HCT116 (cell line): ENCODE measurements at regions not wholly inside any gene's neighbourhood (a gene's known extent, or its start where the extent isn't known, plus 50 kb on each side); places are given as distances from the start of the nearest gene placed in this dataset.

Source experiments
- CEBPB ChIP-seq: IDR thresholded peaks from 2 replicates; pipeline ENCODE4 v1.6.1; 2012; ENCODE audit warnings: low read depth
- EZH2 ChIP-seq: fragments of 200-600 bp; sonication (generic); IDR thresholded peaks from 2 replicates; pipeline ENCODE4 v1.6.1; 2017; ENCODE audit warnings: antibody characterized with exemption, mixed run types
- EZH2phosphoT487 ChIP-seq: fragments of 200-600 bp; IDR thresholded peaks from 2 replicates; pipeline ENCODE4 v1.6.1; 2018; ENCODE audit warnings: antibody characterized with exemption, borderline replicate concordance
- MAX ChIP-seq: IDR thresholded peaks from 2 replicates; pipeline ENCODE4 v1.6.1; 2012
- POLR2A ChIP-seq: IDR thresholded peaks from 2 replicates; pipeline ENCODE4 v1.7.0; 2011; ENCODE audit warnings: borderline replicate concordance; ENCODE audit not compliant: insufficient read depth, insufficient read length; ENCODE audit errors: extremely low read depth
- POLR2AphosphoS5 ChIP-seq: IDR thresholded peaks from 2 replicates; pipeline ENCODE4 v1.6.1; 2011; ENCODE audit warnings: mild to moderate bottlenecking, low read depth, low read length, moderate library complexity
- RAD21 ChIP-seq: IDR thresholded peaks from 2 replicates; pipeline ENCODE4 v1.6.1; 2012; ENCODE audit warnings: low read depth, mild to moderate bottlenecking
- SP1 ChIP-seq: IDR thresholded peaks from 2 replicates; pipeline ENCODE4 v1.6.1; 2012; ENCODE audit warnings: low read depth
- YY1 ChIP-seq: IDR thresholded peaks from 2 replicates; pipeline ENCODE4 v1.6.1; 2011; ENCODE audit warnings: low read length, low read depth, moderate library complexity, mild to moderate bottlenecking; ENCODE audit not compliant: insufficient replicate concordance; ENCODE audit errors: extremely low read depth
- TF ChIP-seq, protein P1 (sequence below), 3 experiments: fragments of 200-600 bp in 1 of 3; sonication (generic) in 1 of 3; IDR thresholded peaks in 2 of 3; conservative IDR thresholded peaks in 1 of 3; 2 replicates each; pipeline ENCODE4 v1.5.1; 2012 to 2017; ENCODE audit warnings: low read depth in 2 of 3, low read length in 2 of 3, antibody characterized with exemption in 1 of 3, borderline replicate concordance in 1 of 3, control low read depth in 1 of 3, mild to moderate bottlenecking in 1 of 3, mixed read lengths in 1 of 3, mixed run types in 1 of 3, moderate library complexity in 1 of 3; ENCODE audit not compliant: insufficient read depth in 1 of 3
- TF ChIP-seq, protein P2 (sequence below): IDR thresholded peaks from 2 replicates; pipeline ENCODE4 v1.6.1; 2012; ENCODE audit warnings: low read depth

GRCh38 chr4:57504797-57505530 is 394.8 kb upstream of the IGFBP7 start:
- TF ChIP-seq, protein P1, sequence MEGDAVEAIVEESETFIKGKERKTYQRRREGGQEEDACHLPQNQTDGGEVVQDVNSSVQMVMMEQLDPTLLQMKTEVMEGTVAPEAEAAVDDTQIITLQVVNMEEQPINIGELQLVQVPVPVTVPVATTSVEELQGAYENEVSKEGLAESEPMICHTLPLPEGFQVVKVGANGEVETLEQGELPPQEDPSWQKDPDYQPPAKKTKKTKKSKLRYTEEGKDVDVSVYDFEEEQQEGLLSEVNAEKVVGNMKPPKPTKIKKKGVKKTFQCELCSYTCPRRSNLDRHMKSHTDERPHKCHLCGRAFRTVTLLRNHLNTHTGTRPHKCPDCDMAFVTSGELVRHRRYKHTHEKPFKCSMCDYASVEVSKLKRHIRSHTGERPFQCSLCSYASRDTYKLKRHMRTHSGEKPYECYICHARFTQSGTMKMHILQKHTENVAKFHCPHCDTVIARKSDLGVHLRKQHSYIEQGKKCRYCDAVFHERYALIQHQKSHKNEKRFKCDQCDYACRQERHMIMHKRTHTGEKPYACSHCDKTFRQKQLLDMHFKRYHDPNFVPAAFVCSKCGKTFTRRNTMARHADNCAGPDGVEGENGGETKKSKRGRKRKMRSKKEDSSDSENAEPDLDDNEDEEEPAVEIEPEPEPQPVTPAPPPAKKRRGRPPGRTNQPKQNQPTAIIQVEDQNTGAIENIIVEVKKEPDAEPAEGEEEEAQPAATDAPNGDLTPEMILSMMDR (IDR thresholded peaks at IDR 0.05 in 2 of 3, conservative IDR thresholded peaks at IDR 0.05 in 1 of 3; ENCODE audit: borderline replicate concordance in 1 of 3, insufficient read depth in 1 of 3, low read depth in 2 of 3, low read length in 2 of 3): no peak
- no peak for TF ChIP-seq POLR2AphosphoS5
- TF ChIP-seq SP1: no peak
- no peak for TF ChIP-seq EZH2
- TF ChIP-seq RAD21: no peak
- TF ChIP-seq, protein P2, sequence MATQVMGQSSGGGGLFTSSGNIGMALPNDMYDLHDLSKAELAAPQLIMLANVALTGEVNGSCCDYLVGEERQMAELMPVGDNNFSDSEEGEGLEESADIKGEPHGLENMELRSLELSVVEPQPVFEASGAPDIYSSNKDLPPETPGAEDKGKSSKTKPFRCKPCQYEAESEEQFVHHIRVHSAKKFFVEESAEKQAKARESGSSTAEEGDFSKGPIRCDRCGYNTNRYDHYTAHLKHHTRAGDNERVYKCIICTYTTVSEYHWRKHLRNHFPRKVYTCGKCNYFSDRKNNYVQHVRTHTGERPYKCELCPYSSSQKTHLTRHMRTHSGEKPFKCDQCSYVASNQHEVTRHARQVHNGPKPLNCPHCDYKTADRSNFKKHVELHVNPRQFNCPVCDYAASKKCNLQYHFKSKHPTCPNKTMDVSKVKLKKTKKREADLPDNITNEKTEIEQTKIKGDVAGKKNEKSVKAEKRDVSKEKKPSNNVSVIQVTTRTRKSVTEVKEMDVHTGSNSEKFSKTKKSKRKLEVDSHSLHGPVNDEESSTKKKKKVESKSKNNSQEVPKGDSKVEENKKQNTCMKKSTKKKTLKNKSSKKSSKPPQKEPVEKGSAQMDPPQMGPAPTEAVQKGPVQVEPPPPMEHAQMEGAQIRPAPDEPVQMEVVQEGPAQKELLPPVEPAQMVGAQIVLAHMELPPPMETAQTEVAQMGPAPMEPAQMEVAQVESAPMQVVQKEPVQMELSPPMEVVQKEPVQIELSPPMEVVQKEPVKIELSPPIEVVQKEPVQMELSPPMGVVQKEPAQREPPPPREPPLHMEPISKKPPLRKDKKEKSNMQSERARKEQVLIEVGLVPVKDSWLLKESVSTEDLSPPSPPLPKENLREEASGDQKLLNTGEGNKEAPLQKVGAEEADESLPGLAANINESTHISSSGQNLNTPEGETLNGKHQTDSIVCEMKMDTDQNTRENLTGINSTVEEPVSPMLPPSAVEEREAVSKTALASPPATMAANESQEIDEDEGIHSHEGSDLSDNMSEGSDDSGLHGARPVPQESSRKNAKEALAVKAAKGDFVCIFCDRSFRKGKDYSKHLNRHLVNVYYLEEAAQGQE: no peak
- no peak for TF ChIP-seq CEBPB
- no peak for TF ChIP-seq EZH2phosphoT487
- TF ChIP-seq YY1: no peak
- no peak for TF ChIP-seq MAX
- TF ChIP-seq POLR2A: no peak
